B cell (primary cell): ENCODE measurements at regions not wholly inside any gene's neighbourhood (a gene's known extent, or its start where the extent isn't known, plus 50 kb on each side); places are given as distances from the start of the nearest gene placed in this dataset.

ENCODE experiments used
- ATAC-seq: fragments of 200-7000 bp; cut with Tn5 transposase; one replicate; pipeline ENCODE4 v1.10.0; 2021; ENCODE audit warnings: low read depth, mild to moderate bottlenecking, moderate number of reproducible peaks, moderate library complexity
- CTCF ChIA-PET: fragments of 350-600 bp; sonication (Branson Sonifier 250); formaldehyde crosslinking; loops from one replicate; lab custom pipeline; 2021; ENCODE audit warnings: antibody characterized with exemption, inconsistent platforms; lab: Charles Lee
- POLR2A ChIA-PET: fragments of 350-600 bp; sonication (Branson Sonifier 250); formaldehyde crosslinking; loops from one replicate; lab custom pipeline; 2021; ENCODE audit warnings: antibody characterized with exemption; lab: Charles Lee
- DNase-seq: peaks from one replicate; pipeline ENCODE4 v3.0.0; 2013
- H2AFZ ChIP-seq: 2 replicates; pipeline ENCODE4 v1.6.1; 2012; ENCODE audit warnings: mild to moderate bottlenecking, low read depth, low read length; ENCODE audit not compliant: insufficient read depth, poor library complexity, severe bottlenecking
- H3K27ac ChIP-seq, 2 donors: 1 replicate in 1 of 2; 2 replicates in 1 of 2; pipeline ENCODE4 v1.5.1; 2012 to 2013; ENCODE audit warnings: low read length in 2 of 2, mild to moderate bottlenecking in 2 of 2, moderate library complexity in 1 of 2
- H3K27me3 ChIP-seq, 4 experiments: fragments of 200-600 bp in 1 of 4; sonication (generic) in 1 of 4; replicated peaks in 1 of 4; 1 replicate in 2 of 4; 2 replicates in 2 of 4; pipeline versions ENCODE4 v1.6.1 to v1.7.0; 2013 to 2016; ENCODE audit warnings: low read length in 3 of 4, mild to moderate bottlenecking in 2 of 4, mixed read lengths in 1 of 4, moderate library complexity in 1 of 4; ENCODE audit not compliant: insufficient read depth in 4 of 4, control insufficient read depth in 3 of 4; ENCODE audit errors: control extremely low read depth in 1 of 4
- H3K36me3 ChIP-seq, 2 experiments: replicated peaks in 1 of 2; 1 replicate in 1 of 2; 2 replicates in 1 of 2; pipeline versions ENCODE4 v1.6.1 to v1.7.1; 2013; ENCODE audit warnings: low read length in 1 of 2; ENCODE audit not compliant: insufficient read depth in 2 of 2, control insufficient read depth in 1 of 2; ENCODE audit errors: control extremely low read depth in 1 of 2, extremely low read depth in 1 of 2
- H3K4me1 ChIP-seq, 2 donors: fragments of 200-600 bp in 1 of 2; sonication (generic) in 1 of 2; 1 replicate in 1 of 2; 2 replicates in 1 of 2; pipeline versions ENCODE4 v1.5.1 to v1.6.1; 2013 to 2017; ENCODE audit warnings: low read length in 2 of 2; ENCODE audit not compliant: control insufficient read depth in 2 of 2, insufficient read depth in 2 of 2
- H3K4me2 ChIP-seq: replicated peaks from 2 replicates; pipeline ENCODE3; 2012; ENCODE audit warnings: mild to moderate bottlenecking, low read depth, low read length; ENCODE audit not compliant: poor library complexity, severe bottlenecking
- H3K4me3 ChIP-seq, 5 experiments: fragments of 200-600 bp in 1 of 5; sonication (generic) in 1 of 5; 1 replicate in 3 of 5; 2 replicates in 2 of 5; pipeline versions ENCODE4 v1.5.1 to v1.7.0; 2011 to 2016; ENCODE audit warnings: low read length in 4 of 5, mild to moderate bottlenecking in 4 of 5, low read depth in 2 of 5, control low read depth in 1 of 5, moderate library complexity in 1 of 5; ENCODE audit not compliant: insufficient read depth in 1 of 5; ENCODE audit errors: control extremely low read depth in 1 of 5, extremely low read depth in 1 of 5
- H3K79me2 ChIP-seq: fragments of 200-600 bp; sonication (generic); one replicate; pipeline ENCODE4 v1.6.0; 2016; ENCODE audit warnings: low read length; ENCODE audit not compliant: control insufficient read depth, insufficient read depth
- H3K9ac ChIP-seq: fragments of 200-600 bp; sonication (generic); 2 replicates; pipeline ENCODE4 v1.6.1; 2017; ENCODE audit warnings: mild to moderate bottlenecking, low read length, moderate library complexity
- H3K9me3 ChIP-seq, 3 donors: one replicate each; pipeline versions ENCODE4 v1.6.1 to v1.7.1; 2013; ENCODE audit warnings: low read length in 2 of 3; ENCODE audit not compliant: control insufficient read depth in 2 of 3, insufficient read depth in 1 of 3; ENCODE audit errors: control extremely low read depth in 1 of 3
- H4K20me1 ChIP-seq: 2 replicates; pipeline ENCODE4 v1.6.0; 2012; ENCODE audit warnings: mild to moderate bottlenecking, low read length; ENCODE audit not compliant: insufficient read depth, control insufficient read depth, poor library complexity, severe bottlenecking
- H3K27ac Mint-ChIP-seq: one replicate; pipeline ENCODE4 v1.8.0; 2021; ENCODE audit warnings: mixed read lengths
- H3K27me3 Mint-ChIP-seq: one replicate; pipeline ENCODE4 v1.8.0; 2021; ENCODE audit warnings: mixed read lengths
- H3K4me1 Mint-ChIP-seq: one replicate; pipeline ENCODE4 v1.8.0; 2021; ENCODE audit warnings: mixed read lengths
- H3K4me3 Mint-ChIP-seq: one replicate; pipeline ENCODE4 v1.8.0; 2021; ENCODE audit warnings: mixed read lengths
- H3K9me3 Mint-ChIP-seq: one replicate; pipeline ENCODE4 v1.8.0; 2022; ENCODE audit warnings: mixed read lengths; ENCODE audit not compliant: insufficient read depth
- CTCF ChIP-seq: fragments of 200-600 bp; IDR thresholded peaks from one replicate; pipeline ENCODE4 v1.8.0; 2022; ENCODE audit warnings: antibody characterized with exemption, mild to moderate bottlenecking
- EZH2 ChIP-seq: IDR thresholded peaks from 2 replicates; pipeline ENCODE4 v1.6.1; 2012; ENCODE audit warnings: borderline replicate concordance, low read depth, mild to moderate bottlenecking, moderate library complexity, low read length; ENCODE audit not compliant: insufficient read depth, poor library complexity, severe bottlenecking
- WGBS: methylation state at CpG from one replicate; pipeline ENCODE4 v1.1.5; 2013; ENCODE audit warnings: missing lambda C conversion rate; ENCODE audit not compliant: insufficient coverage; 5-methylcytosine and 5-hydroxymethylcytosine counted together
- intact Hi-C: fragments of 100-400 bp; cut with micrococcal nuclease; formaldehyde crosslinking; loops from one replicate; pipeline ENCODE4 v1.10.0; 2022

DNA sequence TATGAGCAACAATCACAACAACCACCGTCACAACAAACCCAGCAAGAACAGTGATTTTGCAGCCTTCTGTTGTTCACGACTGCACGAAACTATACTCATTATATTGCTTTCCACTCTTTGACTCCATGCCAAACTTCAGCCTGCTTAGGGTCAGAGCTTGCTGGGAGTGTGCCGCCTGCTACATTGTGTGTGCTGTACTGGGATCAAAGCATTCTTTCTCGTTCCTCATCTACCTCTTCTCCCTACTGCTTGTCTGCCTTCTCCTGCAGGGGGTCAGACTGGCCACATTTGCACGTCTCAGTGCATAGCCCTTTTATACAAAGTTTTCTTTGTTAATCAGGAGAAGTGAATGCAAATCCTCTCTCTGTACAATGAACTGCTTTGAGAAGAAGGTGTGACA is 401.6 kb upstream of the CITED2 start:
- Histone ChIP-seq H3K27ac (no peak overlapping the region), H3K4me3 (no peak overlapping the region), H3K4me1 (no peaks in the 10 kb centered on the region), H3K9ac (no peak overlapping the region), H3K4me2 (no peak overlapping the region), H2AFZ (no peak overlapping the region), H4K20me1 (no peaks in the 10 kb centered on the region), H3K79me2 (no peaks in the 10 kb centered on the region), H3K27me3 (no peaks in the 10 kb centered on the region), H3K9me3 (no peaks in the 10 kb centered on the region), H3K36me3 (no peaks in the 10 kb centered on the region)
- ATAC-seq (no peak), DNase-seq (no peak)
- no peak overlapping the region for H3K4me3 Mint-ChIP-seq
- H3K9me3 Mint-ChIP-seq, result no peaks in the 10 kb centered on the region
- no peak for TF ChIP-seq CTCF
- no peak for TF ChIP-seq EZH2
- CTCF ChIA-PET, result no interaction called here
- intact Hi-C loops, result no loop called here
- peaks cover 9% of the 10 kb centered on the region for H3K27me3 Mint-ChIP-seq
- no peak overlapping the region for H3K27ac Mint-ChIP-seq
- POLR2A ChIA-PET, result no interaction called here
- no CpG with 5 or more reads among the region's 6 CpGs for WGBS
- H3K4me1 Mint-ChIP-seq, result no peaks in the 10 kb centered on the region

GRCh38 chr6:139768196-139768595 is 393.7 kb upstream of the CITED2 start:
- TF ChIP-seq EZH2, result no peak
- no peak for TF ChIP-seq CTCF
- ChIA-PET POLR2A (no interaction called here), CTCF (no interaction called here)
- Mint-ChIP-seq H3K27me3 (no peaks in the 10 kb centered on the region), H3K4me3 (no peak overlapping the region), H3K9me3 (no peaks in the 10 kb centered on the region), H3K27ac (no peak overlapping the region), H3K4me1 (peaks cover 2% of the 10 kb centered on the region)
- H3K9ac ChIP-seq, result no peak overlapping the region
- H3K79me2 ChIP-seq, result no peaks in the 10 kb centered on the region
- no peak overlapping the region for H3K4me3 ChIP-seq
- no peaks in the 10 kb centered on the region for H3K9me3 ChIP-seq
- no peaks in the 10 kb centered on the region for H3K4me1 ChIP-seq
- DNase-seq (no peak), ATAC-seq (no peak)
- H3K27me3 ChIP-seq, result no peaks in the 10 kb centered on the region
- intact Hi-C loops, result no loop called here
- H3K27ac ChIP-seq, result no peak overlapping the region
- no peaks in the 10 kb centered on the region for H4K20me1 ChIP-seq
- no peaks in the 10 kb centered on the region for H3K36me3 ChIP-seq
- H3K4me2 ChIP-seq, result no peak overlapping the region
- no peak overlapping the region for H2AFZ ChIP-seq
